T-helper 2 cell treated with Interferon-gamma antibody and Interleukin-4, amounts not matched to agents 100 ng/mL and 5 ng/mL, for 36 hours (primary cell): ENCODE measurements at regions not wholly inside any gene's neighbourhood (a gene's known extent, or its start where the extent isn't known, plus 50 kb on each side); places are given as distances from the start of the nearest gene placed in this dataset.
"Not testable (repeated sequence)": the region's sequence is repeated elsewhere in the genome, so short reads cannot be mapped to it uniquely, and the experiment has no call there.

Source experiments
- intact Hi-C: fragments of 100-400 bp; cut with micrococcal nuclease; formaldehyde crosslinking; loops from one replicate; pipeline ENCODE4 v1.15.1; 2023

DNA sequence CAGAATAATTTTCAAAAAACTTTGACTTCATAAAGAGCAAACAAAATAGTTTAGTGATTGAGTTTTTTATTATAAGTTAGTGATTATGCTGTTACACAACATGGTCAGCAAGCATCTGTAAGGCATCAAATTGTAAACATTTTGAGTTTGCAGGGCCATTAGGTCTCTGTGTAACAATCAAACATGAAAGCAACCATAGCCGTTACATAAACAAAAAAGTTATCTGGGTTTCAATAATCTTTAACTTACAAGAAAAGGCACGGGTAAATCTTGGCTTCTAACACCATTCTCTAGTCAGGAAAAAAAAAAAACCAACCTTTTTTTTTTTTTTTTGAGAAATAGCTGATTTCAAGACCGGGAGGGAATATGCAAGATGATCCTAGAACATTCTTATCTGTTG is 1941.1 kb downstream of the PCDH7 start:
- intact Hi-C loops, result no loop called here

DNA sequence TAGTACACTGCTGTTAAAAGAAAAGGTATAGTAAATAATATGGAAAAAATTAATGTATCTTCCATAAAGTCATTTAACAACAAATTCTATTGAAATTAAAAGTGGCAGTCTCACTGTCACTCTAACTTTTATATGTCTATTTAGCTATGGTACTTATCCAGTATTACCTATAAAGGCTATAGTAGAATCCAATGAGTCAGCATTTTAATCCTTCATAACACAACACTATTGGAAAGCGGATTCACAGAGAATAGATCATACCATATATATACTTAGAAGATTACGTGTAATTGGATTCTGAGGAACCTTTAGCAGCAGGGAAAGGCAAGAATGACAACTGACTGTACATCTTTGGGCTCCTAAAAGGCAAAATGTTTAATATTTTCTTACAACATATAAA is 1942.6 kb downstream of the PCDH7 start:
- intact Hi-C loops, result no loop called here

DNA sequence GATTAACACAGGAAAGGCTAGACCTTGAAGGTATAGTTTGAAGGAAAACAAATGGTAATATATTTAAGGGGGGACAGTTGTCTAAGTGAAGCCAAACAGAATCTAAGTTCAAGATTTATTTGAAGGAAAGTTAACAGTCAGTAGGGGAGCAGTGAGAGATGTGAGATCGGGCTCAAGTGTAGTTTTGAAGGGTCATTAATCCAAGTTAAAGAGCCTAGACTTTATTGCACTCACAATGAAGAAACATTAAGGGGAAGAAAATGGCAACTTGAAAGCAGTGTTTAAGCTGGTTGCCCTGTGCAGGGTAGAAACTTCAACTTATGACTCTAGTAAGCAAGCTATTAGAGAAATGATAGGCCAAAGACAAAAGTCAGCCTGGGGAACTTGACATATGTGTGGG is 1952.2 kb downstream of the PCDH7 start:
- intact Hi-C loops, result no loop called here

DNA sequence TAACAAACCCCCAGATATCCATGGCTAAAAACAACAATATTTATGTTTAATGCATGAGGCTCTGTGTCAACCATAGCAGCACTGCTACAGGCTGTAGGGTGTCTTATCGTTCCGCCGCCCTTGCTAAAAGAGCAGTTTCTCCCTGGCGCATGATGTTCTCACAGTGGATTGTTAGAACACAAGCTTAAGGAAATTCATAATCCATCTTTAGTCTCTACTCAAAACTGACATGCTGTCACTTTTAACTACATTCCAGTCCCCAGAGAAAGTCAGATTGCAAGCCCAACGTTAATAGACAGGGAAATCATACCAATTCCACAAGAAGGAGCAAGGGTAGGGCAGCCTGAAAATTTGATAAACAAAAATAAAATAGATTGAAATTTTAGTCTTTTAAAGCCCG is 1960.8 kb downstream of the PCDH7 start:
- intact Hi-C loops, result no loop called here

DNA sequence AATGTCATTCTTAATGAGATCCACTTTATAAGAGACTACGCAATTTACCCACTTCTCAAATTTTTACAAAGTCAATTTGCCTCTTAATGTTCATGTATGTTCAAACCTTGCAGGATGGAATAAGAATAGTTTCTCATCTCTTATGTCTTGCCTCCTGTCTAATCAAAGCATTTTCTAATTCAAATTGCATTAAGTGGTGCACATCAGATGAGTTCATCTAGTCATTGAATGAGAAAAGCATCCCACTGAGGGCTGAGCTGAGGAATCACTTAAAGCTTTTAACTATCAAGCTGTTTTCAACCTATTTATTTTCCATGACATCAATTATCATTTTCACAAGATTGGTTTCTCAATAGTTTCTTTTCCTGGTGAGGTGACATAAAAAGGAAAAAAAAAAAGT is 1964.0 kb downstream of the PCDH7 start:
- intact Hi-C loops, result no loop called here

DNA sequence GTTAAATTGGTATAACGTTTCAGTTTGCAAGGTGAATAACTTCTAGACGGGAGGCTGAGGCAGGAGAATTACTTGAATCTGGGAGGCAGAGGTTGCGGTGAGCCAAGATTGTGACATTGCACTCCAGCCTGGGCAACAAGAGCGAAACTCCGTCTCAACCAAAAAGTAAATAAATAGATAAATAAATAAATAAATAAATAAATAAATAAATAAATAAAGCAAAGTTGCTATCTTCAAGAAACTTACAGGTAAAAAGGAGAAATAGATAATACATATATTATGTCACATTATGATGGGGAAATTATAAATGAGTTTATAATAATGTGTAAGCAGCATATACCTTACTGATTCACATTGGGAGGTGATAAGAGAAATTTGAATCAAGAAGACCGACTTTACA is 1966.0 kb downstream of the PCDH7 start:
- intact Hi-C loops, result no loop called here

DNA sequence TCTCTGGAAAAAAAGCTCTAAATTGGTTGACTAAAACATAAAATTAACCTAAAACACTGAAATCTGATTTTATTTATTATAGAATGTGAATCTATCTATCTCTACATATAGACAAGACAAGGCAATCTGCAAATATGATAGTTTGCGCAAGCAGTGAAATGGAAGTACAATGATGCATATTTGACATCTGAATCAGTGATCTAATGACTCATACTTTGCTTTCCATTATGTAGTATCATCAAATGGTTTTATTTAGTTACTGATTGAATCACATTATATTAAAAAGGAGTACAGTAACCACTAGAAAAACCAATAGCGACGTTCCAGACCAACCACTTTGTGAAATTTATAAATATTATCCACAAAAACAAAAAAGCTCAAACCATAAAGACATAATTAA is 1969.3 kb downstream of the PCDH7 start:
- intact Hi-C loops, result no loop called here

DNA sequence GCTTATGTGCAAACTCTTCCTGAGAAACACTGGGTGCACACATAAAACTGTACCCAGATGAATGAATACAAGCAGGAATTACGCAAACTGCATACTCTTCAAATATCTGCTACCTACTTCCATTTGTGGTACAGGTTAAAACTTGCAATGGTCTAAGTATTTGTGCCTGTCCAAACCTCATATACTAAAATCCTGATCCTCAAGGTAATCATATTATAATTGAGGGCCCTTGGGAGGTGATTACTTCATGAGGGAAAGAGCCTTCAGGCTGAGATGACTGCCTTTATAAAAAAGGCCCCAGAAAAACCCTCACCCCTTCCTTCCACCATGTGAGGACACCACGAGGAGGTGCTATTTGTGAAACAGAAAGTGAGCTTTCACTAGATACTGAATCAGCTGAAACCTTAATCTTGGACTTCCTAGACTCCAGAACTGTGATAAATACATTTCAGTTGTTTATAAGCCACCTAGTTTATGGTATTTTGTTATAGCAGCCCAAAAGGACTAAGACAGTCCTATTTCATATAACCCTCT is 1977.2 kb downstream of the PCDH7 start:
- intact Hi-C loops, result no loop called here

DNA sequence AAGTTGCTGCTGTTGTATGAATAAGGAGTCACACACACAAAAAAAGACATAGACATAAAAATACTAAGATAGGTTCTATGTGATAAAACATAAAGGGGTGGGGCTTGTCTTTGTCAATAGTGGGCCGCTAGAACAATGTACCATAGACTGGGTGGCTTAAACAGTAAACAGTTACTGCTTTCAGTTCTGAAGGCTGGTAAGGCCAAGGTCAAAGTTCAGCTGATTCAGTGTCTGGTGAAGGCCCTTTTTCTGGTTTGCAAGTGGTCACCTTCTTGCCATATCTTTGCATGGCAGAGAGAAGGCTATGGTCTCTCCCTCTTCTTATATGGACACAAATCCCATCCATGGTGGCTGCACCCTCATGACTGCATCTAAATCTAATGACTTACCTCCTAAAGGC is 1980.7 kb downstream of the PCDH7 start:
- intact Hi-C loops, result no loop called here

DNA sequence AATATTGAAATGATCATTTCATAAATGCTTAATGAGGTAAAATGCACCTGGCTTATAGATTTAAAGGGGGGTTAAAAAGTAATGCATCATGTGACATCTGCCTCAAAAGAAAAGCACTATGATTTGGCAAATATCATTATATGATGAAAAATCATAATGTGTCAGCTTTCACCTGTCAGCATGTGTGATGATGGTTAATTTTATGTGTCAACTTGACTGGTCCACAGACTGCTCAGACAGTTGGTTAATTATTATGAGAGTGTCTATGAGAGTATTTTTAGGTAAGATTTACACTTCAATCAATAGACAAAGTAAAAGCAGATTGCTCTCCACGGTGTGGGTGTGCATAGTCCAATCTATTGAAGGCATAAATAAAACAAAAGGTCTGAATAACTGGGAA is 1986.7 kb downstream of the PCDH7 start:
- intact Hi-C loops, result no loop called here

DNA sequence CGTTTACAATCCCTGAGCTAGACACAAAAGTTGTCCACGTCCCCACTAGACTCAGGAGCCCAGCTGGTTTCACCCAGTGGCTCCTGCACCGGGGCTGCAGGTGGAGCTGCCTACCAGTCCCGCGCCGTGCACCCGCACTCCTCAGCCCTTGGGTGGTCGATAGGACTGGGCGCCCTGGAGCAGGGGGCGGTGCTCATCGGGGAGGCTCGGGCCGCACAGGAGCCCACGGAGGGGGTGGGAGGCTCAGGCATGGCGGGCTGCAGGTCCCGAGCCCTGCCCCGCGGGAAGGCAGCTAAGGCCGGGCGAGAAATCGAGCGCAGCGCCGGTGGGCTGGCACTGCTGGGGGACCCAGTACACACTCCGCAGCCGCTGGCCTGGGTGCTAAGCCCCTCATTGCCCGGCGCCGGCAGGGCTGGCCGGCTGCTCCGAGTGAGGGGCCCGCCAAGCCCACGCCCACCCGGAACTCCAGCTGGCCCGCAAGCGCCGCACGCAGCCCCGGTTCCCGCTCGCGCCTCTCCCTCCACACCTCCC is 1996.0 kb downstream of the PCDH7 start:
- intact Hi-C loops, result not testable (repeated sequence)

DNA sequence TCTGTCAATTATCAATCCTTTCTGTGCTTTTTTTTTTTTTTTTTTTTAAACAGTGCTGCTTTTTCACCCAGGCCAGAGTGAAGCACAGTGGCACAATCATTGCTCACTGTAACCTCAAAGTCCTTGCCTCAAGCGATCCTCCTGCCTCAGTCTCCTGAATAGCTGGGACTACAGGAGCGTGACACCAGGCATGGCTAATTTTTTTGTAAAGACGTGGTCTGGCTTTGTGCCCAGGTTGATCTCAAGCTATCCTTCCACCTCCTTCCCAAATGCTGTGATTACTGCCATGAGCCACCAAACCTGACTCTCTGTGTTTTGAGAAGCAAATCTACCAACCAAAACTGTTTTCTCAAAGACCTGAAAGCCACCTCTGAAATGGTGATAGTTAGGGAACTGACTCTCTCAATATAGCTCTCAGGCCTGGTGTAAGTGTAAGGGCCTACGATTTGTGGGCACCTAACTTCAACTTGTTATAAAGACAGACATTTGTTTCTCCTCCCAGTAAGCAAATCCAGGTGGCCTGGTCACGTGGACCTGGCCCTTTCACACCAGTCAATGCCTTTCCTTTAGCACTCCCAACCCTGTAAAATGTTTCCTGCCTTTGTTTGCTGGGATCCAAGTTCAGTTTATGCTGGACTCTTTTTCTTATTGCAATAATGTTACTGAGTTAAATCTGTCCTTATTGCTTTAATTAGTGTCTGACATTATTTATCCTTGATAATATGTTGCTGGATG is 2015.9 kb downstream of the PCDH7 start:
- intact Hi-C loops, result no loop called here

DNA sequence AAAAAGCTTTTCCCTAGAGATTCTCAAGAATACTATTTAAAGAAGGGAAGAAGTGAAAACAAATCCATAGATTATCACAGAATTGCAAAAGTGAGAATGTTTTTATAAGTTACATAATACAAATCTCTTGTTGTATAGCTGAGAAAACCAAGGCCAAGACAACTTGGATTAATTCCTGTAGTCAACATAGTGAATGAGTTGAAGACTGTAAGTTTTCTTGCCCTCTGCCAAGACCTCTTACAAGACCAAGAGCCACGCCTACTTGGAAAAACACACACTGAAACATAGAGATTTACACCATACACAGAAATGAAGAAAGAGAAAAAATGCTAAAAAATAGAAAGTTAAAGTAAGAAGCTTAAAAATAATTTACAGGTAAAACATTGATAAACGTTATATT is 2024.0 kb downstream of the PCDH7 start:
- intact Hi-C loops, result no loop called here

DNA sequence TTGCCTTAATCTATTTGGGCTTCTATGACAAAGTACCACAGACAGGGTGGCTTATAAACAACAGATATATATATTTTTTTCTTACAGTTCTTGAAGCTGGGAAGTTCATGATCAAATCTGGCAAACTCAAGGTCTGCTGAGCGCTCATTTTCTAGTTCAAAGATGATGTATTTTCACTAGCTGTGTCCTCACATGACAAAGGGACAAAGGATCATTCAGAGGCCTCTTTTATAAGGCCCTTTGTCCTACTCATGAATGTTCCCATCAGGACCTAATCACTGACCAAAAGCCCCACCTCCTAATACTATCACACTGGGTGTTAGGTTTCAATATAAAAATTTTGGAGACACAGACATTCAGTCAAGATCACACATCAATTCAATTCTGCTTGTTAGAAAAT is 2025.2 kb downstream of the PCDH7 start:
- intact Hi-C loops, result no loop called here

DNA sequence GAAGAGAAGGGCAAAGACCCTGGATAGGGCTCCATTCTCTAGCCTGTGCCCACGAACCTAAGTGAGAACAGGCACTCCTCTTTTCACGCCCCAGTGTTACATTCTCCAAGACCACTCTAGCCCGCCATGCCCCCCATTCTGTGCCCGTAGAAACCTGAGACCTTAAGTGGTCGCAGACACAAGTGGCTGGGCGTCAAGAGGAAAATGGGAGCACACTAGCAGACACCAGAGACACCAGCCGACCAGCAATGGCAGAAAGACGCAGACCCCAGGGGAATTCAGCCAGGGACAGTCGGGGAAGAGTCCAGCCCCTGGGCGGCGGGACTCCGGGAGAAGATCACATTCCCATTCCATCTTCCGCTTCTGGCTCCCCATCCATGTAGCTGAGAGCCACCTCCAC is 2027.9 kb downstream of the PCDH7 start:
- intact Hi-C loops, result no loop called here

DNA sequence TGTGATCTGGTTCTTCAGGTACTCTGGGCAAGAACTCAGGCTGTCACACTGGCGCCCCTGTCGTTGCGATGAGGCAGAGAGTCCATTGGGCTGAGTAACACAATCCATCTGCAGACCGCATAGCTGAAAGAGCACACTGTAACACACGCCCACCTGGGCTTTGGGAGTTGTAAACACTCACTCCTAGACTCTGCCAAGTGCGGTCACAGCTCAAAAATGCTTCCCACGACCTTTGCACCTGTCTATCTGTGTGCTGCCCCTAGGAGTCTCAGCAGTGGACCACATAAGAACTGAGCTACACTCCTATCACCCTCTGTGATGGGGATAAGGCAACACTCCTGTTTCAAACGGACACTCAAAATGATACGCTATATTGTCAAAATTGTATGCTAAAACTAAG is 2028.3 kb downstream of the PCDH7 start:
- intact Hi-C loops, result no loop called here

DNA sequence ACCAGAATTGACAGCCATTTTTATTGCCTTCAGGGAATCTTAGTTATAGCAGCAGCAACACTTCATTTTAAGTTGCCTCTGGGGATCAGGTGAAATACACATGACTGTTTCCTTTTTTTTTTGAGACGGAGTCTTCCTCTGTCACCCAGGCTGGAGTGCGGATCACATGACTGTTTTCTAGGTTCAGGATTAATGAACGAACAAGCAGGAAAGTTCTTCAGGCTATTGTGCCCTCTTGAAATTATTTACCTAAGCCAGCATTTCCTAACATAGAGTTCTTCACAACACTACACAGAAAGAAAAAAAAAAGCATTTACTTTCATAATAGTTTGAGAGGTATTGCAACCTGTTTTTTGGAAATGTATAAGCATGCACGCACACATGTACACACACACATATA is 2032.8 kb downstream of the PCDH7 start:
- intact Hi-C loops, result no loop called here

DNA sequence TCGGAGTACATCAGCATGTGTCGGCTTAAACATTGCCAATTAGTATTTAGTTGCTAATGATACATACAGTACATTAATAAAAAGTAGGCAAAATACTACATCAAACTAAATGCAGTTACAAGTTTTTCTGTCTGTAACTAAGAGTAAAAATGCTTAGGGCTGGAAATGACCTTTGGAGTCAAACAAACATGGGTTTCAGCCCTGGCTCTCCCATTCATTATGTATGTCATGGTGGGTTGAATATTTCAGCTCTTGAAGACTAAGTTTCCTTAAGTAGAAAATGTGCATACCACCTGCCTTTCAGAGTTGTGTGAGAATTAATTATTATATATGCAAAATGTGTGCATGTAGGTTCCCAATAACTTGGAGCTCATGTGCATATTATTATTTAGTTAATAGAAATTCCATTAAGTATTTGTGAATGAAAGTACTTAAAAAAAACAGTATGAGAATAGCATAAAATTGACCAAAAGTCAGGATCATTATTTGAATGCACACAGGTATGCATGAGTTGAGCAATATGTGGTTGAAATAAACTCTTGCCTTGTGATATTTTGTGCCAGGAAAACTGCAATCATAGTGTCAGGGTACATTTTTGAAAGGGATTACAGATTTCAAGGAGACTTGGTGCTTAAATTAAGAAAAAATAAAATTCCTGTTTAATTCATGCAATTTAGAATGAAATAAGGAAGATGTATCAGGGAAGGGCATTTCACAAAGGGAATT is 2048.7 kb downstream of the PCDH7 start:
- intact Hi-C loops, result no loop called here

DNA sequence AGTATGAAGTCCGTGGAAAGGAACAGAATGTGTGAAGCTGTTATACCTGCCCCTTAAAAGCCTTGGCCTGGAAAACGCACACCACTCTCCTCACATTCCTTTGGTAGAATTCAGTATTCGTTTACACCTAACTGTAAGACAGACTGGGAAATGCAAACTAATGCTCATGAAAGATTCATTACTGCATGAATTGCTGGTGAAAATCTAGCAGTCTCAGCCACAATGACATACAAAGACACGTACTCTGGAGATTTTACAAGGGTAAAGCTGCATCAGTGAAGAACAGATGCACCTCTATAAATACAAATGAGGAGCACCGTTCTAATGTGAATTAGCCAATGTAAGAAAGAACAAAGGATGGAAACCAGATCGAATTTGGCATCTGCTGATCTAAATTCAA is 2051.3 kb downstream of the PCDH7 start:
- intact Hi-C loops, result no loop called here

DNA sequence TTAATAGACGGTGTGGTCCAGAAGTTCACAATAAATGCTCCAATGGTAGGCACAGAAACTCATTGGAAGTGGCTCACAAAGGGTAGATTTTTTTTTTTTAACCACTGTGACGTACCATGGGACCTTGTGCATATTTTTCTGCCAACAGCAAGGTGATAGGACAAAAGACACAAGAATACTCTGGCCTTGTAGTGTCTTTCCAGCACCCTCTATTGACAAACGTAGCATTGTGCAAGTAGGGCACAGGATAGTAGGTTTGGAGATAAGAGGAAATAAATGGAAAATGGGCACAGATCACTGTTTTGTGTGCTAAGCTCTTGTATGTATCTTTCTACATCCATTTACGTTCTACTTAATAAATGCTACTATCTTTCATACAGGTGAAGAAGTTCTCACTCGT is 2054.9 kb downstream of the PCDH7 start:
- intact Hi-C loops, result no loop called here

DNA sequence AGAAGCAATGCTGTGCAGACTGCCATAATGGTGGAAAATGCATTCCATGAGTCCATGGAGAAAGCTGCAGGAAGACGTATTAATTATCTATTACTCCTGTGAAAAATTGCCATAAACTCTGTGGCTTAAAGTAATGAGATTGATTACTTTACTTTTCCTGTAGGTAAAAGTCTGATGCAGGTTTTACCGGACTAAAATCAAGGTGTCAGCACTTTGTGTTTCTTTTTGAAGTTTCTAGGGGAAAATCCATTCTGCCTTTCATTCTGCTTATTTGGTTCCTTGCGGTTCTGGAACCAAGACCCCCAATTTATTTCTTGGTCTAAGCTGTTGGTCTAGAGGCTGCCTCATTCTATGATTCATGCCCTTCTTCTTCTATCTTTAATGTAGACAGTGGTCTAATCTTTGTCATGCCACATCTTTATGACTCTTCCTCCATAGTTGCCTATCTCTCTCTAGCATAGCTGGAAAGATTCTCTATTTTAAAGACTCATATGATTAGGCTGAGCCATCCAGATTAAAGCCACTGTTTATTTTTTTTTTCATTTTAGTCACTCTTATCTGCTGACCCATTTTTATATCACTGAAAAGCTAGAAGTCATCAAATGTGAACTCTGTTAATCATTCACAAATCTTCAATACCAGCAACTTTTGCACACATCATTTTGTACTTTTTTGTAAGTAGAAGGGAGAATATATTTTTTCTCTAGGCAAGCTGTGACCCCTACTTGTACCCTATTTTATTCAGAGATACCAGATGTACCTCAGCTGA is 2056.4 kb downstream of the PCDH7 start:
- intact Hi-C loops, result no loop called here

DNA sequence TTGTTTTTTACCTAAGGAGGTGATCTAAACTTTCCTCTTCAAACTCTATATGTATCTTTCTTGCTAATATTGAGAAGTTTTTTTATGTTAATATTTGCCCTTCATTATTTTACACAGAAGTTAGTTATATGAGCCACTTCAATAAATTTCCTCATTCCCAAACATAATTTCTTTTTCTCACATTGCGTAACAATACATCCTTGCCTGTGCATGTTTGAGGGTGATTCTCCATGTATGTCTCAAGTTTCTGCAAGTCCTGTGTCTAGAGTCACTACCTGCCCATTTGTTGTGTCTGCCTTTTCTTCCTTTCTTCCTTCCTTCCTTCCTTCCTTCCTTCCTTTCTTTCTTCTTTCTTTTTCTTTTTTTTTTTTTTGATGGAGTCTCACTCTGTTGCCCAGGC is 2057.9 kb downstream of the PCDH7 start:
- intact Hi-C loops, result no loop called here
